ENCODE measurements at regions not wholly inside any gene's neighbourhood (a gene's known extent, or its start where the extent isn't known, plus 50 kb on each side); places are given as distances from the start of the nearest gene placed in this dataset.
"Not testable (repeated sequence)": the region's sequence is repeated elsewhere in the genome, so short reads cannot be mapped to it uniquely, and the experiment has no call there.

- no peaks in the 10 kb centered on the region for H3K4me1 Mint-ChIP-seq
- DNase-seq = no peak
- H3K27ac Mint-ChIP-seq = no peak overlapping the region
- H3K9me3 Mint-ChIP-seq = peaks cover 10% of the 10 kb centered on the region
- no peak for TF ChIP-seq CTCF (IDR thresholded peaks at IDR 0.05)
- H3K27me3 Mint-ChIP-seq (ENCODE audit: low read depth, poor library complexity) = peaks cover 34% of the 10 kb centered on the region
- no peaks in the 10 kb centered on the region for H3K36me3 Mint-ChIP-seq (ENCODE audit: low read depth)
- H3K4me3 Mint-ChIP-seq = no peak overlapping the region
Measured at GRCh38 chr3:44146073-44146472, 95.6 kb upstream of the TOPAZ1 start.

GRCh38 chr3:44159696-44160300, 81.9 kb upstream of the TOPAZ1 start:
- peaks cover 12% of the 10 kb centered on the region for H3K27me3 Mint-ChIP-seq (ENCODE audit: low read depth, poor library complexity)
- H3K36me3 Mint-ChIP-seq (ENCODE audit: low read depth) = no peaks in the 10 kb centered on the region
- no peak overlapping the region for H3K27ac Mint-ChIP-seq
- no peak overlapping the region for H3K4me3 Mint-ChIP-seq
- no peaks in the 10 kb centered on the region for H3K4me1 Mint-ChIP-seq
- no peaks in the 10 kb centered on the region for H3K9me3 Mint-ChIP-seq
- DNase-seq = no peak
- no peak for TF ChIP-seq CTCF (IDR thresholded peaks at IDR 0.05)

GRCh38 chr3:44160818-44161217, 80.9 kb upstream of the TOPAZ1 start:
- no peak overlapping the region for H3K4me3 Mint-ChIP-seq
- H3K36me3 Mint-ChIP-seq (ENCODE audit: low read depth) = no peaks in the 10 kb centered on the region
- TF ChIP-seq CTCF (IDR thresholded peaks at IDR 0.05) = no peak
- peaks cover 12% of the 10 kb centered on the region for H3K27me3 Mint-ChIP-seq (ENCODE audit: low read depth, poor library complexity)
- DNase-seq = no peak
- H3K9me3 Mint-ChIP-seq = no peaks in the 10 kb centered on the region
- H3K4me1 Mint-ChIP-seq = no peaks in the 10 kb centered on the region
- no peak overlapping the region for H3K27ac Mint-ChIP-seq

GRCh38 chr3:44171891-44172290, 69.8 kb upstream of the TOPAZ1 start:
- no peak overlapping the region for H3K4me3 Mint-ChIP-seq
- H3K27ac Mint-ChIP-seq = no peak overlapping the region
- no peak for DNase-seq
- no peaks in the 10 kb centered on the region for H3K36me3 Mint-ChIP-seq (ENCODE audit: low read depth)
- H3K9me3 Mint-ChIP-seq = peaks cover 4% of the 10 kb centered on the region
- TF ChIP-seq CTCF (IDR thresholded peaks at IDR 0.05) = no peak
- peaks cover 26% of the 10 kb centered on the region for H3K27me3 Mint-ChIP-seq (ENCODE audit: low read depth, poor library complexity)
- no peaks in the 10 kb centered on the region for H3K4me1 Mint-ChIP-seq

GRCh38 chr3:44172701-44173100, 69.0 kb upstream of the TOPAZ1 start:
- not testable (repeated sequence) for H3K36me3 Mint-ChIP-seq (ENCODE audit: low read depth); H3K27ac Mint-ChIP-seq; H3K4me1 Mint-ChIP-seq; DNase-seq; H3K9me3 Mint-ChIP-seq; H3K4me3 Mint-ChIP-seq
- peaks cover 23% of the 10 kb centered on the region for H3K27me3 Mint-ChIP-seq (ENCODE audit: low read depth, poor library complexity)

- no peak overlapping the region for H3K4me3 Mint-ChIP-seq
- H3K36me3 Mint-ChIP-seq (ENCODE audit: low read depth) = no peaks in the 10 kb centered on the region
- DNase-seq = no peak
- peaks cover 4% of the 10 kb centered on the region for H3K9me3 Mint-ChIP-seq
- H3K27me3 Mint-ChIP-seq (ENCODE audit: low read depth, poor library complexity) = peaks cover 20% of the 10 kb centered on the region
- H3K4me1 Mint-ChIP-seq = no peaks in the 10 kb centered on the region
- H3K27ac Mint-ChIP-seq = no peak overlapping the region
- no peak for TF ChIP-seq CTCF (IDR thresholded peaks at IDR 0.05)
Measured at GRCh38 chr3:44173263-44173662, 68.4 kb upstream of the TOPAZ1 start.

All from nephron progenitor cell (in vitro differentiated cells).